GM21528 (cell line): ENCODE measurements at regions not wholly inside any gene's neighbourhood (a gene's known extent, or its start where the extent isn't known, plus 50 kb on each side); places are given as distances from the start of the nearest gene placed in this dataset.
"Not testable (repeated sequence)": the region's sequence is repeated elsewhere in the genome, so short reads cannot be mapped to it uniquely, and the experiment has no call there.

ENCODE experiments used
- ATAC-seq: cut with Tn5 transposase; IDR thresholded peaks from one replicate; pipeline ENCODE4 v1.9.1; 2021; ENCODE audit warnings: mild to moderate bottlenecking, moderate library complexity; ENCODE audit not compliant: unreplicated experiment, low FRiP score

GRCh38 chr1:81190003-81190402 lies 610.7 kb upstream of the ADGRL2 start:
- no peak for ATAC-seq

GRCh38 chr1:81187635-81188034 lies 613.1 kb upstream of the ADGRL2 start:
- ATAC-seq, result no peak

- ATAC-seq, result no peak
Measured at GRCh38 chr1:81186261-81186660, 614.5 kb upstream of the ADGRL2 start.

GRCh38 chr1:81183553-81183952 lies 617.2 kb upstream of the ADGRL2 start:
- no peak for ATAC-seq

GRCh38 chr1:81183051-81183450 lies 617.7 kb upstream of the ADGRL2 start:
- ATAC-seq, result no peak

GRCh38 chr1:81179242-81179641 lies 621.5 kb upstream of the ADGRL2 start:
- no peak for ATAC-seq

GRCh38 chr1:81178431-81179093 lies 622.2 kb upstream of the ADGRL2 start:
- ATAC-seq, result not testable (repeated sequence)

GRCh38 chr1:81174811-81175476 lies 625.8 kb upstream of the ADGRL2 start:
- ATAC-seq, result no peak

- no peak for ATAC-seq
Measured at GRCh38 chr1:81174052-81174451, 626.7 kb upstream of the ADGRL2 start.

GRCh38 chr1:81172483-81172882 lies 628.3 kb upstream of the ADGRL2 start:
- no peak for ATAC-seq

GRCh38 chr1:81170721-81171120 lies 630.0 kb upstream of the ADGRL2 start:
- no peak for ATAC-seq

GRCh38 chr1:81165963-81166362 lies 634.8 kb upstream of the ADGRL2 start:
- ATAC-seq, result no peak

GRCh38 chr1:81160696-81161095 lies 640.0 kb upstream of the ADGRL2 start:
- ATAC-seq, result no peak

- no peak for ATAC-seq
Measured at GRCh38 chr1:81158592-81158991, 642.1 kb upstream of the ADGRL2 start.

- no peak for ATAC-seq
Measured at GRCh38 chr1:81157686-81158085, 643.0 kb upstream of the ADGRL2 start.

- ATAC-seq, result no peak
Measured at GRCh38 chr1:81156887-81157286, 643.8 kb upstream of the ADGRL2 start.

GRCh38 chr1:81155131-81155530 lies 645.6 kb upstream of the ADGRL2 start:
- ATAC-seq, result no peak

- ATAC-seq, result no peak
Measured at GRCh38 chr1:81151206-81151605, 649.5 kb upstream of the ADGRL2 start.

- no peak for ATAC-seq
Measured at GRCh38 chr1:81149649-81150325, 650.9 kb upstream of the ADGRL2 start.

GRCh38 chr1:81144240-81144825 lies 656.4 kb upstream of the ADGRL2 start:
- no peak for ATAC-seq

GRCh38 chr1:81142099-81142826 lies 658.5 kb upstream of the ADGRL2 start:
- no peak for ATAC-seq
